Endothelial cell of hepatic sinusoid (primary cell): ENCODE measurements at regions not wholly inside any gene's neighbourhood (a gene's known extent, or its start where the extent isn't known, plus 50 kb on each side); places are given as distances from the start of the nearest gene placed in this dataset.
"Not testable (repeated sequence)": the region's sequence is repeated elsewhere in the genome, so short reads cannot be mapped to it uniquely, and the experiment has no call there.

Experiments
- in situ Hi-C: cut with HindIII; loops from 2 replicates; pipeline ENCODE4 v1.10.0; 2017; ENCODE audit warnings: low sequenced_read_pairs

DNA sequence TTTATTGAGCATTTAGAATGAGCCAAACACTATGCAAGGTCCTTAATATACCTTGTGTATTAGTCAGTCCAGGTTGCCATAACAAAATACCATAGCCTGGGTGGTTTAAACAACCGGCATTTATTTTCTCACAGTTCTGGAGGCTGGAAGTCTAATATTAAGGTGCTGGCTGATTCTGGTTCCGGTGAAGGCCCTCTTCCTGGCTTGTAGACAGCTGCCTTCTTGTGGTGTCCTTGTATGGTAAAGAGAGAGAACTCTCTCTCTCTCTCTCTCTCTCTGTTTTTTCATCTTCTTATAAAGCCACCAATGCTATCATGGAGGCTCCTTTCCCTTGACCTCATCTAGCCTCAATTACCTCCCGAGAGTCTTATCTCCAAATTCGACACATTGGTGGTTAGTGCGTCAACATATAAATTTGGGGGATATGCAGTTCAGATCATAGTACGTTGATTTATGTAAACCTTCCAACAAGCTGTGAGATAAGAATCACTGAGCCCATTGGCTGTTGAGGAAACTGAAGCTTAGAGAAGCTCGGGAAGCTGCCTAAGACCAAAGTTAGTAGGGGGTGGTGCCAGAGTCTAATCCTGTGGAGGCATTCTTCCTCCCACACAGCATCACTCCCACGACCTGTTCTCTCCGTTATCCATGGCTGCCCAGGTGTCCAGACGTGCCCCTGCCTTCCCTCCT, 298.0 kb upstream of the PROK2 start:
- in situ Hi-C loops = no loop called here

DNA sequence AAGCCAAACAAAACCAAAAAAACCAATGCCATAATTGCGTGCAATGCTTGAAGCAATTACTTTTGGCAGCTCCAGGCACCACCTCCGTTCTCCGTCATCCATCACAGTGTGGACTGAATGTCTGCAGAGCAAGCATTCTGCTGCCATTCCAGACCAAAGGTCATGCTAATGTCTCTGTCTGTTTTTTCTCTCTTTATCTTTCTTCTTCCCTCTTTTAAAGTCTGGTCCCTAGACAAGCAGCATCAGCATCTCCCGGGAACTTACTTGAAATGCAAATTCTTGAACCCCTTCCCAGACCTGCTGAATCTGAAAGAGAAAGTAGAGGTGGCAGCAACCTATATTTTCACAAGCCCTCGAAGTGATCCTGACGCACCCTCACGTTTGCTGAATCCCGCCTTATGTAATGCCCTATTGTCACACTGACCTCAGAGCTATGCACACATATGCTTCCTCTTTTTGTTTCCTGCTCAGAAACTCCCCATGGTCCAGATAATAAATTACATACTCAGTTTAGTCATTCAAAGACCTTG, 297.3 kb upstream of the PROK2 start:
- in situ Hi-C loops = no loop called here

DNA sequence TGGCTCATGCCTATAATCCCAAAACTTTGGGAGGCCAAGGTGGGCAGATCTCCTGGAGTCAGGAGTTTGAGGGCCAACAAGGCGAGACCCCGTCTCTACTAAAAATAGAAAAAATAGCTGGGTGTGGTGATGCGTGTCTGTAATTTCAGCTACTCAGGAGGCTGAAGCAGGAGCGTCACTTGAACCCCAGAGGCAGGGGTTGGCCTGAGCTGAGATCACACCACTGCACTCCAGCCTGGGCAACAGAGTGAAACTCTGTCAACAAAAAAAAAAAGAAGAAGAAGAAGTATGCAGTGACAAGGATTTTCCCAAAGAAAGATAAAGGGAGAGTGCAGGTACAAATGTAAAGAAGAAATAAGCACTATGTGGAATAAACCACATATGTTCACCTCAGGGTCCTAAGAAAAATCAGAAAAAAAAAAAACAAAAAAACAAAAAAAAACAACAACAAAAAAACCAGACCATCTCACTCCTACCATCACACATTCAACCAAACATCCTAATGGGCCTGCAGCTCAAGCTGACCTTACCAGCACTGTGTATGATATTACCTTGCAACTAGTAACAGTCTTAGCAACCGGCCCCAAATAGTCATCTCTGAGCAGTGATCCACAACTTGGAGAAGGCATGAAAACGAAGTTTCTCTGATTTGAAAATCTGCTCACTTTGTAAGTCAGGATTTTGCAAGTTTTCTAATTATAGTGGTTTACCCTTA, 296.7 kb upstream of the PROK2 start:
- in situ Hi-C loops = no loop called here

DNA sequence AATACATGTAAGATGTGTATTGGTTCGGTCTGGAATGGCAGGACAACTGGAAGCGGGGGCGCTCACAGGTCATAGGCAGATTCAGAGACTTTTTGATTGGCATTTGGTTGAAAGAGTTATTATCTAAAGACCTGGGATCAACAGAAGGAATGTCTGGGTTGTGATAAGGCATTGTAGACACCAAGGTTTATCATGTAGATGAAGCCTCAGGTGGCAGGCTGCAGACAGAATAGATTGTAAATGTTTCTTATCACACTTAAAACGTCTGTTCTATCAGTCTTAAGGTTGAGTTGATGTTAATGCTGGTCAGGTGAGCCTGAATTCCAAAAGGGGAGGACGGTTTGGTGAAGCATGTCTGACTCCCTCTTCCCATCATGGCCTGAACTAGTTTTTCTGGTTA, 295.9 kb upstream of the PROK2 start:
- in situ Hi-C loops = no loop called here

DNA sequence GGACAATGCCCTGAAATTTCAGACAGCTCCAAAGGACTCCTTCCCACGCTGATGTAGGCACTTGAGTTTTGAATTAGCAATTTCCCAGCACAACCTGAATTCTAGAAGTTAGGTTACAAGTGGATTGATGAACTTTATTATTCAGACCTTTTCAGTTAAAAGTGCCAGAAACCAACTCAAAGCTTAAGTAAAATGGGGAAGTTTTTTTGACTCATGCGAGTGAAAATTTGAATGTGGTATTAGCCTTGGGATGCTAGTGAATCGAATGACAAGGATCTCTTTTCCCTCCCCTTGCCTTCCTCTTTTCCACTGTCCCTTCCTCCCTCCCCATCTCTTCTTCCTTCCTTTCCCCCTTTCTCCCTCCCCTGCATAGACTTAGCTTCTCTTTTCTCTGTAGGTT, 295.1 kb upstream of the PROK2 start:
- in situ Hi-C loops = no loop called here

DNA sequence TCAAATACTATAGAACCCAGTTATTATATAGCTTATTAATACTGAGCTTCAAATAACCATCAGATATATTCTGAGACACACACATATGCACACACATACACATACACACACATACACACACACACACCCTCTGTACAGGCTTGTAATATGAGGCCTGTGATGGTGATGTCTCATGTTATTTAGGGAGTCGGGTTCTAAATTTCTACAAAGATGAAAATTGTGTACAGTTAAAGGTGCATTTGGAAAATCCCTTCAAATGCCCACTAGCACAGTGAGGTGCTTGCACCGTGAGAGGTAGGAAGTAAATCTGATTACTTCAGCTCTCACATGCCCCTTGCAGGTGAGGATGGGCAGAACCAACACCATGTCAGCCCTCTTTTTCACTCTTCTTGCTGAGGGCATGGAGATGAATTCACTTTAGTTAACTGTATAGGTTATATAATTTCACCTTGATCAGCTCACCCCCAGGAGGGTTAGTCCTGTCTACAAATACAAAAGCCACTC, 294.5 kb upstream of the PROK2 start:
- in situ Hi-C loops = no loop called here

DNA sequence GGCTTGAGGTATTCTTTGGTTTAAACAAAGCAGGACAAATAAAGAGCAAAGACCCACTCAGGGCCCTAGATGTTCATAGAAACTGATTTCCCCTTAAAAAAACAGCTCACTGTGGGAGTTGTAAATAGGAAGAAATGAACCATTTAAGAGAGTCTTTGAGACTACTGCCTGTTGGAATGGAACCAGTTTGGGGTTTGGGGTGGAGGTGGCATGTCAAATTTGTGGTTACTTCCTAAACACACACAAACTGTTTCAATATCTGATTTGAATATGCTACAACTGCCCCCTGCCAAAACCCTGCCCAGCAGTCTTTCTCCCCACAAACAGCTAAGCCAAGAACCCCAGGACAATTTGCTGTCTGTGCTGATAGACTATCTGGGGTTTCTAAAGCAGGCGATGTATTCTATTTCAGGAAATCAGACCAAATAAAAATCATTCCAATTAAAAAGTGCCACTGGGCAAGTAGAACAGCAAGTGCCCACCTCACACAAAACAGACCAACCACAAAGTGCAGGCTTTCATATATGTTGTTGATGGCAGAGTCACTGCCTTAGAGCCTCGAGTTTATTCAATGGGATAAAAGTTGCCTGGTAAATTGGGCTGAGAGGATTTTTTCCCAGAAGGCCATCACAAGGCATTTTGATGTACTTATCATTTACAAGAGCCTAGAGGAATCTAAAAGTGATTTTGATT, 293.9 kb upstream of the PROK2 start:
- in situ Hi-C loops = no loop called here

DNA sequence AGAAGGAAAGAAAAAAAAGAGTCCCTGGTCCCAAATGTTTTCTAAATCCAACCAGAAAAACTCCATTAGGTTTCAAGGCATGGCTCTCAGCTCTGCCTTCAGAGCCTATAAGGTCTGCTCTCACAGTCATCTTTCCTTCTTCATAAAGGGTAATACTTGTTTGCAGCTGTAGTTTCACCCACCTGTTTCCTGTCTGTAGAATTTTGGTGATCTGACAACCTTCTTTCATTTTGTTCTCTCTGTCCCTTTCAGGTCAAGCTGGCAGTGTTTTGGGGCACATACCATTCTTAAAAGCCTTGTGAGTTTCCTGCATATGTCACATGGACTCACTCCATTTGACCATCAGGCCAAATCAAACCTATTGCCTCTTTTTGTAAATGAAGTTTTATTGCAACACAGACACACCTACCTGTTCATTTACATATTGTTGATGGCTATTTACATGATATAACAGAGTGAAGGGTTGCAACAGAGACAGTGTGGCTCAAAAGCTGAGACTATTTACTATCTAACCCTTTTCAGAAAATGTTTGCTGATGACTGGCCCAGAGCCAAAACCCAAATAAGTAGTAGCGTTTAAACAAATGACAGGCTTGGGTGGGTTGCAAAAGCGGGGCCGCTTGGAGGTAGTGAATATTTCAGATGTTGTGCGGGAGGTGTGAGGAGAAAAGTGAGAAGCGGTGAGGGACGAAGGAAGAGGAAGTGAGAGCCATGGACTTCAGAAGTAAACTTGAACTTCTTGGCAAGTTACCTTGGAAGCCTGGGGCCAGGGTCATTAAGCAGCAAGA, 292.7 kb upstream of the PROK2 start:
- in situ Hi-C loops = no loop called here

DNA sequence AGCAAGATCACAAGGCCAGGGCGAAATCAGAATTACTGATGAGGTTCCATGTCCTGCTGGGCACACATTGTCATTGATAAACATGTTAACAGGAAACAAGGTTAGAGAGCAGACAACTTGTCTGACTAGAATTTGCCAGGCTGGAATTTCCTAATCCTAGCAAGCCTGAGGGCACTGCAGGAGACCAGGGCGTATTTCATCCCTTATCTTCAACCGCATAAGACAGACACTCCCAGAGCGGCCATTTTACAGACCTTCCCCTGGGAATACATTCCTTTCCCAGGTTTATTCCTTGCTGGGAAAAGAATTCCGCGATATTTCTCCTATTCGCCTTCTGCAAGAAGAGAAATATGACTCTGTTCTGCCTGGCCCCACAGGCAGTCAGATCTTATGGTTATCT, 290.9 kb upstream of the PROK2 start:
- in situ Hi-C loops = not testable (repeated sequence)

DNA sequence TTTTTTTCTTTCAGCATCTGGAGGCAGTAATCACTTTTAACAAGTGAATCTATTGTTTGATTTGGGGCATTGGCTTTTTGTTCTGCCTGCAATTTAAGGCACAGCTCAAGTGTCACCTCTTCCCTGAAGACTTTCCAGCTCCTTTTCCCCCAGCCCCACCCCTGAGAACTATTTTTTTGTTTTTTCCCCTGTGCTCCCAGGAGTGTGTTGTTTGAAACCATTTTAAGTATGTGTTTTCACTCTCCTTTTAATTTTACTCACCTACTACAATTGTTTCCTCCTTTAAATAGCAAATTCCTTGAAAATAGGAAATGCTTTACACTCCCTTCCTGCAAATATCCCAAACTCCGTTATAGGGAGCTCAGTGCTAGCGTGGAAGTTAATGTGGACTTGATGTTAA, 286.7 kb upstream of the PROK2 start:
- in situ Hi-C loops = no loop called here

DNA sequence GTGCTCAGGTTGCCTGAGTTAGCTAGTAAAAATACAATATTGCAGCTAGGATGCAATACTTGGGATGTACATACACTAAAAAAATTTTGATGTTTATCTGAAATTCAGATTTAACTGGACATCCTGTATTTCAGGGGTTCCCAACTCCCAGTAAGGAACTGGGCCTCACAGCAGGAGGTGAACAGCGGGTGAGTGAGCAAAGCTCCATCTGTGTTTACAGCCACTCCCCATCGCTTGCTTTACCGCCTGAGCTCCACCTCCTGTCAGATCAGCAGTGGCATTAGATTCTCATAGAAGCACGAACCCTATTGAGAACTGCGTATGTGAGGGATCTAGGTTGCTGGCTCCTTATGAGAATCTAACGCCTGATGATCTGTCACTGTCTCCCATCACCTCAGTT, 285.1 kb upstream of the PROK2 start:
- in situ Hi-C loops = no loop called here

DNA sequence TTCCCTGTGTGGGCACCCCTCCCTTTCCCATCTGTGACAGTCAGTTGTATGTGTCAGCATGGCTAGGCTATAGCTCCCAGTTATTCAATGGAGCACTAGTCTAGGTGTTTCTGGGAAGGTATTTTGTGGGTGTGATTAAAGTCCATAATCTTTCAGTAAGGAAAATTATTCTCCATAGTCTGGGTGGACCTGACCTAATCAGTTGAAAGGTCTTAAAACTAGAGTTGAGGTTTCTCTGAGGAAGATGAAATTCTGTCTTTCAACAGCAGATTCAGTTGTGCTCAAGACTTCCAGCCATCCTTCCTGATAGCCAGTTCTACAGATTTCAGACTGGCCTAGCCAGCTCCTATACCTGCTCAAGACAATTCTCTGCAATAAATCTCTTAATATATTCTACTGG, 284.6 kb upstream of the PROK2 start:
- in situ Hi-C loops = no loop called here

DNA sequence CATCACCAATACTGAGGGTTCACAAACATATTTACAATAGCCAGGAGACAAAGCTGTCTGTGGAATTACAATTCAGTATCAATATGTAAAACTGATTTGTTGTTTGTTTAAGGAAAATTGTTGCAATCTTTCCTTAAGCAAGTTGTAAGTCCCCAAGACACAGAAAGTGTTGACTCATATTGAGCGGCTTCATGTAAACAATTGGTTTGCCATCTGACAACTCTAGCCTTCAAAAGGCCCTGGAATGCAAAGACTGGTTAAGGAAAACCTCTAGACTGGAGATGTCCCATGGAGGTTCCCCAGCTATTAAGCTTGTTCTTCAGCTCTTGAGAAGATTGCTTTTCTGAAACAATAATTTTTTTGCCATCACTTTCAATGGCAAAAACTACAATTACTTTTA, 283.7 kb upstream of the PROK2 start:
- in situ Hi-C loops = no loop called here

DNA sequence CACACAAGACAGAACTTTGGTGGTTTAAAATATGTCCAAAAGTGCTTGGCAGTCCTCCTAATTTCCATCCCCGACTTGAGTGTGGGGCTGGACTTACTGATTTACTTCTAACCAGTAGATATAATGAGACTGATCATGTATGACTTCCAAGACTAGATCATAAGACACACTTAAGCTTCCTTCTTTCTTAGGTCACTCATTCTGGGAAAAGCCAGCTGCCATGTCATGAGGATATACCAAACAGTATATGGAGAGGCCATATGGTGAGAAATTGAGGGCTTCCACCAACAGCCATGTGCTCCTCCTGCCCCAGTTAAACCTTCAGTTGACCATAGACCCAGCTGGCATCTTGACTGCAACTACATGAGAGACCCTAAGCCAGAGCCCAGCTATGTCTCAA, 282.8 kb upstream of the PROK2 start:
- in situ Hi-C loops = no loop called here

DNA sequence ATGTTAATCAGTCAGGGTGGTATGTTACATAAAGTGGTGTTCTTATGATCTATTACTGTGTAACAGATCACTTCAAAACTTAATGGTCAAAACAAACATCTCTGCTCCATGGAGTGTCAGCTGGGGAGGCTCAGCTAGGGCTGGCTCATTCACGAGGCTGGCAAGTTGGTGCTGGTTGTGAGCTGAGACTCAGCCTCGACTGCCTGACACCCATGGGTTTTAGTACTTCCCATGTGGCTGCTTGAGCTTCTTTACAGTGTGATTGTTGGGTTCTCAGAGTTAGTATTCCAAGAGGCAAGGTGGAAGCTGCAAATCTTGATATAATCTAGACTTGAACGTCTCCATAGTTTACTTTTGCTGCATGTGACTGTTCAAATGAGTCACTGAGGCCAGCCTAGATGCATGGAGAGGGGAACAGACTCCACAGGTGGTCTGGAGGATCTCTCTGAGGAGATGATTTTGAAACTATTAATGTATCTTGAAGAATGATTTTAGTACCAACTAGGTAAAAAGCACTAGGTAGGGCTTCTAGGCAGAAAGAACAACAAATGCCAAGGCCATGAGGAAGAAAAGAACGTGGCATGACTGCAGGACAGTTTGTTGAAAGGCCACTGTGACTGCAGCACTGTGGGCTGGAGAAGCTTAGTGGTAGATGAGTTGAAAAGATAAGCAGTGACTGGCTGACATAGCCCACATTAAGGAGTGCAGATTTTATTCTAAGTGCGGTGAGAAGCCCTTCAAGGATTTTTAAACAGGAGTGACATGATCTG, 281.1 kb upstream of the PROK2 start:
- in situ Hi-C loops = no loop called here

DNA sequence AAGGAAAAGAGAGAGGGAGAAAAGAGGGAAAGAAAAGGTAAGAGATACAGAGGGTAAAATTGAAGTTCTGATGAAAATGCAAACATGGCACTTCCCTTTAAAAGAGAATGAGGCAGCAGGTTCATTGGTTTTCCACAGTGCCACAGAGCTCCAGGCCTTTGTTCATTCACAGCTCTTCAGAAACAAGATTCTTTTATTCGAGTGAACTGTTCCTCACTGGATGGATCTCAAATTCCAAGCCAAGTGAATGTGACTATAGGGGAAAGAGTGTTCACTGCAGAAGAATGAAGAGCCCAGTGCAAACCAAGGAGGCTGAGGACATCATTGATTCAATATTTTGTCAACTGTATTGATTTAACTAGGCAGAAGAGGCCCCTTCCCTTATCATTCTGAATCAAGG, 280.3 kb upstream of the PROK2 start:
- in situ Hi-C loops = no loop called here

DNA sequence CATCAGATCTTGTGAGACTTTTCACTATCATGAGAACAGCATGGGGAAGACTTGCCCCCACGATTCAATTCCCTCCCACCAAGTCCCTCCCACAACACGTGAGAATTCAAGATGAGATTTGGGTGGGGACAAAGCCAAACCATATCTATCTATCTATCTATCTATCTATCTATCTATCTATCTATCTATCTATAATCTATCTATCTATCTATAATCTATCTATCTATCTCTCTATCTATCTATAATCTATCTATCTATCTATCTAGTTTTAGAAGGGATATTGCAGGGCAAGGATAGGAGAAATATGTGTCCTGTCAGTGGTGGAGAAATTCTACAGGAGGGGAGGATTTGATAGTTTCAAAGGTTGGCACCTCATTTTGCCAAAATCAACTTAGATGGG, 279.8 kb upstream of the PROK2 start:
- in situ Hi-C loops = not testable (repeated sequence)

DNA sequence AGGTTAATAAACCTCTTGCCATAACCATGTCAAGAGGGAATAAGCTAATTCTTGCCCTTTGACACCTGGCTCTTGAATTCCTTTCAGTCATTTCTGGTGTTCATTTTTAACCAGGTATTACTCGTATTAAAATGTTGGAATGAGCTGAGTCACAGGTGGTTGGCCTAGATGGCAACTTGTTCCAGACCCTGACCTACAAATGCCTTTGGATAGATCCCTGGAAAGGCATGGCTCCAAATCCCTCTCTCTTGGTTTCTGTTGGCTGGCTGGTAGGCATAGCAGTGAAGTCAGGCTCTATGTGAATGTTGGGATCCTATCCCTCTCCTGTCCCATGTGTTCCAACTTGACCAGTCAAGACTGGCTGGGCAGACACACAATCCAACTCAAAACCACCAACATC, 277.1 kb upstream of the PROK2 start:
- in situ Hi-C loops = no loop called here

DNA sequence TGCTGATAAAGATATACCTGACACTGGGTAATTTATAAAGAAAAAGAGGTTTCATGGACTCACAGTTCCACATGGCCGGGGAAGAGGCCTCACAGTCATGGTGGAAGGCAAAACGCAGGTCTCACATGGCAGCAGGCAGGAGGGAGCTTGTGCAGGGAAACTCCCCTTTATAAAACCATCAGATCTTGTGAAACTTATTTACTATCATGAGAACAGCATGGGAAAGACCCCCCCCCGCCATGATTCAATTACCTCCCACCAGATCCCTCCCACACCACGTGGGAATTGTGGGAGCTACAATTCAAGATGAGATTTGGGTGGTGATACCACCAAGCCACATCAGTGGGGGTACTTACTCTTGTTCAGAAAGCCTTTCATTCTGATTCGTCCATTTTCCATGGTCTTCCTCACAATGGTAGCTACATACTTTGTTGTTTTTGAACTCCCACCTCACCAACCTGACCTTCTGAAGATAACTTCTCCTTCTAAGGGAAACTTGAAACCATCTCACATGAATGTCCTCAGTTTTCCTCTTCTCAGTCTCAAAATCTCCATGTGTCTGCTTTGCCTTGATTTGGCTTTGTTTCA, 275.6 kb upstream of the PROK2 start:
- in situ Hi-C loops = no loop called here
